ENCODE measurements at regions not wholly inside any gene's neighbourhood (a gene's known extent, or its start where the extent isn't known, plus 50 kb on each side); places are given as distances from the start of the nearest gene placed in this dataset.

GRCh38 chr5:173535166-173535975 lies 81.1 kb downstream of the BOD1 start:
- TF ChIP-seq, protein P1, sequence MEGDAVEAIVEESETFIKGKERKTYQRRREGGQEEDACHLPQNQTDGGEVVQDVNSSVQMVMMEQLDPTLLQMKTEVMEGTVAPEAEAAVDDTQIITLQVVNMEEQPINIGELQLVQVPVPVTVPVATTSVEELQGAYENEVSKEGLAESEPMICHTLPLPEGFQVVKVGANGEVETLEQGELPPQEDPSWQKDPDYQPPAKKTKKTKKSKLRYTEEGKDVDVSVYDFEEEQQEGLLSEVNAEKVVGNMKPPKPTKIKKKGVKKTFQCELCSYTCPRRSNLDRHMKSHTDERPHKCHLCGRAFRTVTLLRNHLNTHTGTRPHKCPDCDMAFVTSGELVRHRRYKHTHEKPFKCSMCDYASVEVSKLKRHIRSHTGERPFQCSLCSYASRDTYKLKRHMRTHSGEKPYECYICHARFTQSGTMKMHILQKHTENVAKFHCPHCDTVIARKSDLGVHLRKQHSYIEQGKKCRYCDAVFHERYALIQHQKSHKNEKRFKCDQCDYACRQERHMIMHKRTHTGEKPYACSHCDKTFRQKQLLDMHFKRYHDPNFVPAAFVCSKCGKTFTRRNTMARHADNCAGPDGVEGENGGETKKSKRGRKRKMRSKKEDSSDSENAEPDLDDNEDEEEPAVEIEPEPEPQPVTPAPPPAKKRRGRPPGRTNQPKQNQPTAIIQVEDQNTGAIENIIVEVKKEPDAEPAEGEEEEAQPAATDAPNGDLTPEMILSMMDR (IDR thresholded peaks at IDR 0.05) = no peak
- no peak for TF ChIP-seq POLR2A (IDR thresholded peaks at IDR 0.05)
